ENCODE measurements at regions not wholly inside any gene's neighbourhood (a gene's known extent, or its start where the extent isn't known, plus 50 kb on each side); places are given as distances from the start of the nearest gene placed in this dataset.

GRCh38 chr12:115132145-115132544 is 448.2 kb upstream of the TBX3 start:
- TF ChIP-seq, protein P1, sequence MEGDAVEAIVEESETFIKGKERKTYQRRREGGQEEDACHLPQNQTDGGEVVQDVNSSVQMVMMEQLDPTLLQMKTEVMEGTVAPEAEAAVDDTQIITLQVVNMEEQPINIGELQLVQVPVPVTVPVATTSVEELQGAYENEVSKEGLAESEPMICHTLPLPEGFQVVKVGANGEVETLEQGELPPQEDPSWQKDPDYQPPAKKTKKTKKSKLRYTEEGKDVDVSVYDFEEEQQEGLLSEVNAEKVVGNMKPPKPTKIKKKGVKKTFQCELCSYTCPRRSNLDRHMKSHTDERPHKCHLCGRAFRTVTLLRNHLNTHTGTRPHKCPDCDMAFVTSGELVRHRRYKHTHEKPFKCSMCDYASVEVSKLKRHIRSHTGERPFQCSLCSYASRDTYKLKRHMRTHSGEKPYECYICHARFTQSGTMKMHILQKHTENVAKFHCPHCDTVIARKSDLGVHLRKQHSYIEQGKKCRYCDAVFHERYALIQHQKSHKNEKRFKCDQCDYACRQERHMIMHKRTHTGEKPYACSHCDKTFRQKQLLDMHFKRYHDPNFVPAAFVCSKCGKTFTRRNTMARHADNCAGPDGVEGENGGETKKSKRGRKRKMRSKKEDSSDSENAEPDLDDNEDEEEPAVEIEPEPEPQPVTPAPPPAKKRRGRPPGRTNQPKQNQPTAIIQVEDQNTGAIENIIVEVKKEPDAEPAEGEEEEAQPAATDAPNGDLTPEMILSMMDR (IDR thresholded peaks at IDR 0.05), result no peak
- TF ChIP-seq EZH2 (IDR thresholded peaks at IDR 0.05) (no peak), EZH2phosphoT487 (IDR thresholded peaks at IDR 0.05) (no peak)
